NCI-H526 treated with DMSO at 0.1 percent for 48 hours (cell line): ENCODE measurements at regions not wholly inside any gene's neighbourhood (a gene's known extent, or its start where the extent isn't known, plus 50 kb on each side); places are given as distances from the start of the nearest gene placed in this dataset.

ENCODE experiments used
- DNase-seq: peaks from one replicate; lab custom pipeline; 2025; lab: John Stamatoyannopoulos, UW

- DNase-seq: no peak
Observed at GRCh38 chr2:18651842-18652774, 62.7 kb upstream of the NT5C1B start.

GRCh38 chr2:18650221-18650620 is 60.9 kb upstream of the NT5C1B start:
- no peak for DNase-seq

GRCh38 chr2:18649502-18650135 is 60.2 kb upstream of the NT5C1B start:
- no peak for DNase-seq

DNA sequence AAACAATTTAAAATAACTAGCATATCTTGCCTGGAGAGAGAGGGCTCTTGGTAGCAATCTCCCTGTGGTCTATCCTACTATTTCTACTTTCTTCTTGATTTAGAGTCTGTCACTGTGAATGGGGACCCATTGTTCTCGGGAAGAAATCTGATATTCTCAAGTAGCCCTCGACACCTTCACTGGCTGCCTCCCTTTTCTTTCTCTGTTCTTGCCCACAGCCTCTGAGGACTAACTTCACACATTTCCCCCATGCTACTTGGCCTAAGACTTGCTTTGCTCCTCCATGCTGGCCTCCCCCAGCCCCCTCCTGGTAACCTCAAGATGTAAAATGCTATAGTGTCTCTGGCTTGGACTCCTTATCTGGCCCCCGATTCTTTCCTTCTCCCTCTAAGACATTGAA is 58.8 kb upstream of the NT5C1B start:
- no peak for DNase-seq

DNA sequence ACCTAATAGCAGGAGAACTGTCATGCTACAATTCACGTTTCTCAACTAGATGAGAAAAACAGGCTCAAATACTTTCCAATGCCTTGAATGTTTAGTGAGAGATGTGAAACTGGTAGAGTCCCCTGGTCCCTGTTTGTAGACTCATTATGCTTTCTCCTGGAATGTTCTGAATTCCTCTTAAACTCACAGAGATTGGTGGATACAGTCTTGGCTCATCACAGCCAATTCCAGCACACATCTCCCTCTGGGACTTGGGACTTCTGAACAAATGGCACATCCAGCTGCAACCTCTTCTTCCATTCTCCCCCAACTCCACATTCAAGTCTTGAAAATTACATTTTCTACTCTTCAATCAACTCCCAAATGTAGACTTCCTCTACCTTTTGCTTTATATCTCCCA is 58.4 kb upstream of the NT5C1B start:
- no peak for DNase-seq

DNA sequence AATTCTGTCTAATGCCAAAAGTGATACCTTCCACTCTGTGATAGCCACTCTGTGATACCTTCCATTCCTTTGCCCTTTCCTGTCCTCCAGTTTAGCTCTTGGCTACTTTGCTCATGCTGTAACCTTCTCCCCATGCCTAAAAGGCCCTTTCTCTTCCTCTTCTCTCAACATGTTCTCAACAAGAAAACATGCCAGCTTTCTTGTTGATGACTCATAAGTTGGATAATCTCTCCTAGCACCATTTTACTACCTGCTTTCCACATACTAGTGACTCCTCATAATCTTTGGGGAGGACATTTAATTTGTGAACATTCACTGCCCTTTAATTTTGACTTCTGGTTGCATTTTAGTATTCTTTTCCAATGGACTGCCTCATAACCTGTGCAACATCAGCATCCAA is 55.9 kb upstream of the NT5C1B start:
- no peak for DNase-seq

GRCh38 chr2:18644115-18644462 is 54.7 kb upstream of the NT5C1B start:
- DNase-seq: no peak

DNA sequence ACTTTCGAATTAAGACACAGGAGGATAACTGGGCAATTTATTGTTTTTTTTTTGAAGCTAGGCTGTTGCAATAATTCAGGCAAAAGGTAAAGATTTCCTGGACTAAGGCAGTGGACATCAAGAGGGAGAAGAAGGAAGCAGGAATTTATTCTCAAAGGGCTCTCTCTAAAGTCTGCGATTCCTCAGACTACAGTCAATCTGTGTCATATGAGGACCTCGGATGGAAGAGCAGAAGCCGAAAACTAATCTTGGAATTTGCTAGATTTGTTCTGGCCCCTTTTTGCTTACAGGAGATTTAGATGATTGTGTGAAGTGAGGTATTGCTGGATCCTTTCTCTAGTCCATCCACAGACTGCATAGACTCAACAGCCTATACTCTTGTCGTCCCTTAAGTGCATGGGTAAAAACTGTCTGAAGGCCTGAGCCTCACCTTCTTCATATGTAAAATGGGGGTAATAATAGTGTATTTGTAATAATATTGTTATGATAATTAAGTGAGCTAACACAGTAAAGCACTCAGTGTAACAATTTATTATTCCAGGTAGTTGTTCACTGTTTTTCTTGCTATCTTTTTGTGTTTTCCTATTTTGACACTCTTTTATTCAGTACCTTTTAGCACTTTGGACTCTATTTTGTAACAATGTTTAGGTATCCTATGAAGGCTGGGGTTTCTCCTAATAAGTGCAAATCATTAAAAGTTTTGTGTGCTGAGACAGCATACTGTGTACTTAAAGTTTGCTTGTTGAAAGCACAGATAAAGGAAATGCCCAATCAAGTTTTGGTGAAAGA is 54.2 kb upstream of the NT5C1B start:
- DNase-seq: no peak

GRCh38 chr2:18641823-18642222 is 52.5 kb upstream of the NT5C1B start:
- DNase-seq: no peak

DNA sequence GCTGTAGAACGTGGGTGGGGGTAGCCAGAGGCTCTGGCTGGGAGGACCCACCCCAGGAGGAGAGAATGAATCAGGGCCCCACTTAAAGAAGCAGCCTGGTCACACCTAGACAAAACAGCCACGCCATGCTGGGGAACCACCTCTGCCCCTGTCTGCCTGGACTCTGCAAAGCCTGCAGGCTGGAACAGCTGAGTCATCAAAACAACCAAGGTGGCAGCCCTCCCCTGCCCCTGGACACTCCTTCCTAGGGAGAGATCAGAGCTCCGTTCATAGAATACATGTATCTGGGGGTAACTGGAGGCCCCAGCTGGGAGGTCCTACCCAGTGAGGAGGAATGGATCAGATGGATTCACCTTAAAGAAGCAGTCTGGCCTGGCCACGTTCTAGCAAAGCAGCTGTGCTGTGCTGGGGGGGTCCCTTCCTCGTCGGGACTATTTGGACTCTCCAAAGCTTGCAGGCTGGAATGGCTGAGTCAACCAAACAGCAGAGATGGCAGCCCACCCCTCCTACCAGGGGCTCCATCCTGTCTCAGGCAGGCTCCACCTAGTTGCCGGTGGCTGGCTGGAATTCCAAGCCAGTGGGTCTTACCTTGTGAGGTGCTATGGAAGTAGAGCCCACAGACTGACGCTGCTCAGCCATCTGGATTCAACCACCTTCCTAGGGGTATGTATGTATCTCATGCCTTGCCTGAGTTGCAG is 50.5 kb upstream of the NT5C1B start:
- no peak for DNase-seq
